H9 (cell line): ENCODE measurements at regions not wholly inside any gene's neighbourhood (a gene's known extent, or its start where the extent isn't known, plus 50 kb on each side); places are given as distances from the start of the nearest gene placed in this dataset.

Source experiments
- DNase-seq: peaks from one replicate; pipeline ENCODE4 v3.0.0-alpha.2; 2017
- H2AFZ ChIP-seq: one replicate; pipeline ENCODE4 v1.6.1; 2013; ENCODE audit warnings: mild to moderate bottlenecking, low read length, control low read depth, moderate library complexity
- H2AK5ac ChIP-seq: 2 replicates; pipeline ENCODE4 v1.6.1; 2013; ENCODE audit warnings: low read length, control low read depth, mixed read lengths; ENCODE audit not compliant: insufficient read length
- H2BK120ac ChIP-seq: one replicate; pipeline ENCODE4 v1.6.1; 2013; ENCODE audit warnings: low read depth, mild to moderate bottlenecking, low read length, control low read depth, inconsistent platforms; ENCODE audit not compliant: poor library complexity, severe bottlenecking
- H2BK12ac ChIP-seq: 2 replicates; pipeline ENCODE4 v1.6.1; 2013; ENCODE audit warnings: low read length, control low read depth, mixed read lengths, low read depth; ENCODE audit not compliant: insufficient read length
- H2BK15ac ChIP-seq: 2 replicates; pipeline ENCODE4 v1.6.1; 2013; ENCODE audit warnings: low read depth, low read length, control low read depth
- H2BK20ac ChIP-seq: one replicate; pipeline ENCODE4 v1.6.1; 2013; ENCODE audit warnings: low read depth, mild to moderate bottlenecking, low read length, control low read depth, inconsistent platforms; ENCODE audit not compliant: poor library complexity, severe bottlenecking
- H2BK5ac ChIP-seq: 2 replicates; pipeline ENCODE4 v1.6.1; 2013; ENCODE audit warnings: low read length, control low read depth, mixed read lengths; ENCODE audit not compliant: insufficient read length
- H3K14ac ChIP-seq: 2 replicates; pipeline ENCODE4 v1.6.1; 2013; ENCODE audit warnings: low read length, control low read depth; ENCODE audit not compliant: insufficient read depth
- H3K18ac ChIP-seq: 2 replicates; pipeline ENCODE4 v1.6.1; 2013; ENCODE audit warnings: low read depth, mild to moderate bottlenecking, mixed read lengths, low read length, control low read depth; ENCODE audit not compliant: insufficient read length
- H3K23ac ChIP-seq: 2 replicates; pipeline ENCODE4 v1.6.1; 2013; ENCODE audit warnings: low read length, control low read depth, mixed read lengths, low read depth; ENCODE audit not compliant: insufficient read length
- H3K23me2 ChIP-seq: 2 replicates; pipeline ENCODE4 v1.6.1; 2013; ENCODE audit warnings: low read depth, mild to moderate bottlenecking, mixed read lengths, low read length, control low read depth; ENCODE audit not compliant: insufficient read length, poor library complexity, severe bottlenecking
- H3K27ac ChIP-seq: 2 replicates; pipeline ENCODE4 v1.5.1; 2013; ENCODE audit warnings: low read length, control low read depth, mixed read lengths, low read depth; ENCODE audit not compliant: insufficient read length
- H3K27me3 ChIP-seq: 2 replicates; pipeline ENCODE4 v1.6.1; 2013; ENCODE audit warnings: low read length, control low read depth, inconsistent platforms; ENCODE audit not compliant: insufficient read depth
- H3K4ac ChIP-seq: 2 replicates; pipeline ENCODE4 v1.6.1; 2013; ENCODE audit warnings: low read depth, mild to moderate bottlenecking, control low read depth, inconsistent platforms, low read length, moderate library complexity
- H3K4me1 ChIP-seq: 2 replicates; pipeline ENCODE4 v1.6.1; 2013; ENCODE audit warnings: low read length, control low read depth, inconsistent platforms; ENCODE audit not compliant: insufficient read depth
- H3K4me2 ChIP-seq: 2 replicates; pipeline ENCODE4 v1.6.1; 2013; ENCODE audit warnings: low read length, control low read depth, mixed read lengths; ENCODE audit not compliant: insufficient read length, insufficient read depth
- H3K56ac ChIP-seq: 2 replicates; pipeline ENCODE4 v1.6.1; 2013; ENCODE audit warnings: low read depth, mild to moderate bottlenecking, mixed read lengths, low read length, control low read depth; ENCODE audit not compliant: insufficient read length
- H3K79me1 ChIP-seq: 2 replicates; pipeline ENCODE4 v1.6.1; 2013; ENCODE audit warnings: low read depth, mild to moderate bottlenecking, moderate library complexity, low read length, control low read depth, inconsistent platforms; ENCODE audit not compliant: insufficient read depth, poor library complexity, severe bottlenecking
- H3K79me2 ChIP-seq: 2 replicates; pipeline ENCODE4 v1.6.1; 2013; ENCODE audit warnings: low read length, control low read depth, inconsistent platforms; ENCODE audit not compliant: insufficient read depth
- H3K9ac ChIP-seq: 2 replicates; pipeline ENCODE4 v1.6.1; 2013; ENCODE audit warnings: low read length, control low read depth, mixed read lengths; ENCODE audit not compliant: insufficient read length; ENCODE audit errors: extremely low read depth
- H3K9me3 ChIP-seq: one replicate; pipeline ENCODE4 v1.6.1; 2013; ENCODE audit warnings: low read depth, low read length, inconsistent platforms; ENCODE audit not compliant: control insufficient read depth
- H3T11ph ChIP-seq: one replicate; pipeline ENCODE4 v1.6.1; 2013; ENCODE audit warnings: mild to moderate bottlenecking, low read length, control low read depth, inconsistent platforms
- H4K20me1 ChIP-seq: one replicate; pipeline ENCODE4 v1.6.1; 2013; ENCODE audit not compliant: control insufficient read depth, insufficient read length, insufficient read depth
- H4K5ac ChIP-seq: 2 replicates; pipeline ENCODE4 v1.6.1; 2013; ENCODE audit warnings: low read depth, mild to moderate bottlenecking, mixed read lengths, low read length, control low read depth; ENCODE audit not compliant: insufficient read length
- H4K8ac ChIP-seq: replicated peaks from 2 replicates; pipeline ENCODE4 v1.6.1; 2013; ENCODE audit warnings: low read length, control low read depth, mixed read lengths, low read depth; ENCODE audit not compliant: insufficient read length
- H4K91ac ChIP-seq: 2 replicates; pipeline ENCODE4 v1.6.1; 2013; ENCODE audit warnings: low read depth, mild to moderate bottlenecking, moderate library complexity, mixed read lengths, low read length, control low read depth; ENCODE audit not compliant: insufficient read length
- H3K27ac Mint-ChIP-seq, 3 experiments: 2 replicates in 2 of 3; 3 replicates in 1 of 3; pipeline ENCODE4 v1.8.0; 2020 to 2021; ENCODE audit warnings: mixed read lengths in 3 of 3, mild to moderate bottlenecking in 1 of 3, moderate library complexity in 1 of 3
- H3K27me3 Mint-ChIP-seq: 2 replicates; pipeline ENCODE4 v1.8.0; 2021; ENCODE audit warnings: low read depth, mild to moderate bottlenecking, moderate library complexity, mixed read lengths
- H3K36me3 Mint-ChIP-seq, 3 experiments: 2 replicates in 2 of 3; 3 replicates in 1 of 3; pipeline ENCODE4 v1.8.0; 2020 to 2021; ENCODE audit warnings: low read depth in 3 of 3, mixed read lengths in 3 of 3; ENCODE audit not compliant: insufficient read depth in 1 of 3
- H3K4me1 Mint-ChIP-seq, 2 experiments: 2 replicates each; pipeline ENCODE4 v1.8.0; 2020; ENCODE audit warnings: mixed read lengths in 2 of 2
- H3K4me3 Mint-ChIP-seq, 2 experiments: 2 replicates in 1 of 2; 3 replicates in 1 of 2; pipeline ENCODE4 v1.8.0; 2020 to 2021; ENCODE audit warnings: mild to moderate bottlenecking in 2 of 2, mixed read lengths in 2 of 2, moderate library complexity in 1 of 2
- H3K9me3 Mint-ChIP-seq, 2 experiments: 2 replicates in 1 of 2; 3 replicates in 1 of 2; pipeline ENCODE4 v1.8.0; 2020; ENCODE audit warnings: mild to moderate bottlenecking in 2 of 2, mixed read lengths in 2 of 2, moderate library complexity in 1 of 2
- CTCF ChIP-seq: fragments of 200-600 bp; sonication (generic); conservative IDR thresholded peaks from 3 replicates; pipeline ENCODE4 v1.8.0; 2021; ENCODE audit warnings: antibody characterized with exemption, mild to moderate bottlenecking
- WGBS: extraction: QIAGEN DNeasy Blood & Tissue Kit; methylation state at CpG from one replicate; pipeline ENCODE4 v1.1.7; 2013; ENCODE audit warnings: missing lambda C conversion rate, low lambda C conversion rate, mixed read lengths; ENCODE audit not compliant: insufficient read length; ENCODE audit errors: extremely low coverage; 5-methylcytosine and 5-hydroxymethylcytosine counted together

DNA sequence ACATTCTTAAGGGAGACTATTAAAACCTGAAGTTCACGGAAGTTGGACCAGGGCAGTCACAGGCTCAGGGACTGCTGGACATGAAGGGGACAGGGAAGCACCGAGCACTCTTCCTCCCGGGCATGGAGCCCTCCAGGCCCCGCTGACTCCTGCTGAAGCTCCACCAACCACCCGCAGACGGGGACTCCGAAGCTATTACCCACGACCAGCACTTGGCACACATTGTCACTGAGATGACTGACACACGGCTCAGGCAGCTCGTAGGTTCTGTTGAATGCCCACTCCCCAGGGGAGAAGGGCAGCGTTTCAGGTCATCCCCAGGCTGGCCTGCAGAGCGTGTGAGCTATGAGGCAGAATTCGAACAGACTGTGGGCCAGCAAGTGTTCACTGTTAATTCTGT, 234.8 kb downstream of the NDUFA10 start:
- H3K9ac ChIP-seq, result no peak overlapping the region
- H3K27ac ChIP-seq, result no peak overlapping the region
- H2AK5ac ChIP-seq, result no peak overlapping the region
- TF ChIP-seq CTCF, result no peak
- no peaks in the 10 kb centered on the region for H3K9me3 ChIP-seq
- no peak overlapping the region for H3T11ph ChIP-seq
- H3K4me2 ChIP-seq, result no peak overlapping the region
- no peak overlapping the region for H2BK5ac ChIP-seq
- no peak overlapping the region for H4K91ac ChIP-seq
- no peak overlapping the region for H2AFZ ChIP-seq
- H3K4ac ChIP-seq, result no peak overlapping the region
- H4K20me1 ChIP-seq, result no peaks in the 10 kb centered on the region
- H2BK15ac ChIP-seq, result no peak overlapping the region
- Mint-ChIP-seq H3K36me3 (peaks cover 0 to 5% (median 2%) of the 10 kb centered on the region in 3 experiments; a peak in 4 of 7 replicates), H3K4me1 (peaks cover 0 to 2% of the 10 kb centered on the region in 2 experiments; a peak in 1 of 4 replicates), H3K27ac (no peak overlapping the region), H3K27me3 (peaks cover 9% of the 10 kb centered on the region; the same call in 1 of the 2 replicates), H3K9me3 (peaks cover 9 to 11% of the 10 kb centered on the region in 2 experiments), H3K4me3 (no peak overlapping the region)
- no peak overlapping the region for H2BK120ac ChIP-seq
- peak; percentile 18 for DNase-seq
- no CpG with 5 or more reads among the region's 13 CpGs for WGBS
- no peaks in the 10 kb centered on the region for H3K79me1 ChIP-seq
- no peak overlapping the region for H3K56ac ChIP-seq
- H3K79me2 ChIP-seq, result no peaks in the 10 kb centered on the region
- H3K23me2 ChIP-seq, result no peaks in the 10 kb centered on the region
- no peaks in the 10 kb centered on the region for H3K27me3 ChIP-seq
- no peak overlapping the region for H3K14ac ChIP-seq
- no peak overlapping the region for H3K23ac ChIP-seq
- H4K8ac ChIP-seq, result no peak overlapping the region
- H3K4me1 ChIP-seq, result no peaks in the 10 kb centered on the region
- no peak overlapping the region for H3K18ac ChIP-seq
- H2BK20ac ChIP-seq, result no peak overlapping the region
- no peak overlapping the region for H4K5ac ChIP-seq
- no peak overlapping the region for H2BK12ac ChIP-seq
